ENCODE measurements at regions not wholly inside any gene's neighbourhood (a gene's known extent, or its start where the extent isn't known, plus 50 kb on each side); places are given as distances from the start of the nearest gene placed in this dataset.

DNA sequence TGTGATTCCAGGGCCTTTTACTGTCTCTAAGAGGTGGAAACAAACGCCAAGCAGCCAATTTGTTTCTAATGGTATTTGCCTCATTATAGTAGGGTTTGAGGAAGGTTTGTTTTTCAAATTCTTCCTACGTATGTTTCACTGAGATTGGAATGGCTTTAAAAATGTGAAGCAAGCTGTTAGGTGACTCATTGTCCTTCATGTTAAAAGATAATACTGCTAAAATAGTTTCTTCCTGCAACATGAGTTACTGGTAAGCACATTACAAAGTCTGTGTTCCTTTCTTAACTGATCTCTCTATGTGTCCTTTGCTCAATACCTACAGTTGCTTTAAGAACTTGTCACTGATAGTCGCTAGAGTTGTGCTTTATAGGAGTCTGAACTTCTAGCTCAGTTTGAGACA lies 1183.9 kb downstream of the RPA4 start:
- no peak overlapping the region for H2AFZ ChIP-seq (ENCODE audit: low read depth, low read length)

DNA sequence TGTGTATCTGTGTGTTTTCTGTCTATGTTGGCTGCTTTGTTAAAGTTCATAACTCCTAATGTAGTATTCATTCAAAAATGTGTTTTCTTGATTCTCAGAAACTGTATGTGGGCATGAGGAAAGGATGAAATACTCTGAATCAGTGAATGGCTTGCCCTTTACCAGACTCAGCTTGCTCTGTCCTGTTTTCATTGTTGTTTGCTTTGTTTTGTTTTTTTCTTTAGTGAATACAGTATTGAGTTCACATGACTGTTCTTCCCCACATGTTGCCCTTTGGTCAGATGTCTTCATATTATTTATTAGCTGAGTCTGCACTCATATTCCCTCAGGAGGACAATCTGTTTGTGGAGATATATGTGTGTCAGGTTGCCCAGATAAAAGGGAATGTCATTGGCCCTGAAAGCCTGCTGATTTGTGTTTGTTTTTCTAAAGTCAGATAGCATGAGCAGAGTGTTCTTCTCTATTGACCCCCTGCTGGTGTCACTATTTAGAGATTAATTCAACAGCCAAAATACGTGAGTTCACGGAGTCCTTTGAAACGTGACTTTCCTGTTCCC lies 1184.4 kb downstream of the RPA4 start:
- ChIA-PET POLR2A (no interaction called here), CTCF (ENCODE audit: low intra/inter-chr PET ratio) (no interaction called here)
- FAIRE-seq = no peak
- in situ Hi-C loops (cut with MboI) (no loop called here), intact Hi-C loops (cut with micrococcal nuclease) (no loop called here)
- no peak for ATAC-seq
- Histone ChIP-seq H3K36me3 (ENCODE audit: control insufficient read depth, insufficient read depth, low read length) (no peaks in the 10 kb centered on the region), H3K27me3 (ENCODE audit: control insufficient read depth in 2 of 2, insufficient read depth in 2 of 2, low read length in 2 of 2) (no peaks in the 10 kb centered on the region), H3K79me2 (ENCODE audit: control insufficient read depth, insufficient read depth, low read length) (no peaks in the 10 kb centered on the region), H3K9me3 (replicated peaks; ENCODE audit: control insufficient read depth, insufficient read depth, low read depth, low read length) (no peaks in the 10 kb centered on the region), H3K4me2 (ENCODE audit: insufficient read depth, low read length) (no peak overlapping the region), H3K4me3 (no peak overlapping the region), H3K9me1 (ENCODE audit: control insufficient read depth, insufficient read depth, low read length) (no peaks in the 10 kb centered on the region), H3K27ac (ENCODE audit: extremely low read depth, low read depth, low read length) (no peak overlapping the region), H4K20me1 (replicated peaks; ENCODE audit: control insufficient read depth, insufficient read depth, low read length) (no peaks in the 10 kb centered on the region), H3K4me1 (replicated peaks in 1 of 2; ENCODE audit: control insufficient read depth in 2 of 2, insufficient read depth in 2 of 2, low read length in 2 of 2) (no peaks in the 10 kb centered on the region), H2AFZ (ENCODE audit: low read depth, low read length) (no peak overlapping the region), H3K9ac (ENCODE audit: insufficient read depth in 1 of 2, low read depth in 2 of 2, low read length in 2 of 2) (no peak overlapping the region)
- 0% methylated on average over 3 of the region's 3 CpGs for WGBS (ENCODE audit: insufficient coverage, low coverage, missing lambda C conversion rate)
- no peak for DNase-seq (ENCODE audit: extremely low read depth in 1 of 4, low spot score in 3 of 4)
- BruUV-seq (replicated peaks) = no TSS peak
- TF ChIP-seq, protein P1, sequence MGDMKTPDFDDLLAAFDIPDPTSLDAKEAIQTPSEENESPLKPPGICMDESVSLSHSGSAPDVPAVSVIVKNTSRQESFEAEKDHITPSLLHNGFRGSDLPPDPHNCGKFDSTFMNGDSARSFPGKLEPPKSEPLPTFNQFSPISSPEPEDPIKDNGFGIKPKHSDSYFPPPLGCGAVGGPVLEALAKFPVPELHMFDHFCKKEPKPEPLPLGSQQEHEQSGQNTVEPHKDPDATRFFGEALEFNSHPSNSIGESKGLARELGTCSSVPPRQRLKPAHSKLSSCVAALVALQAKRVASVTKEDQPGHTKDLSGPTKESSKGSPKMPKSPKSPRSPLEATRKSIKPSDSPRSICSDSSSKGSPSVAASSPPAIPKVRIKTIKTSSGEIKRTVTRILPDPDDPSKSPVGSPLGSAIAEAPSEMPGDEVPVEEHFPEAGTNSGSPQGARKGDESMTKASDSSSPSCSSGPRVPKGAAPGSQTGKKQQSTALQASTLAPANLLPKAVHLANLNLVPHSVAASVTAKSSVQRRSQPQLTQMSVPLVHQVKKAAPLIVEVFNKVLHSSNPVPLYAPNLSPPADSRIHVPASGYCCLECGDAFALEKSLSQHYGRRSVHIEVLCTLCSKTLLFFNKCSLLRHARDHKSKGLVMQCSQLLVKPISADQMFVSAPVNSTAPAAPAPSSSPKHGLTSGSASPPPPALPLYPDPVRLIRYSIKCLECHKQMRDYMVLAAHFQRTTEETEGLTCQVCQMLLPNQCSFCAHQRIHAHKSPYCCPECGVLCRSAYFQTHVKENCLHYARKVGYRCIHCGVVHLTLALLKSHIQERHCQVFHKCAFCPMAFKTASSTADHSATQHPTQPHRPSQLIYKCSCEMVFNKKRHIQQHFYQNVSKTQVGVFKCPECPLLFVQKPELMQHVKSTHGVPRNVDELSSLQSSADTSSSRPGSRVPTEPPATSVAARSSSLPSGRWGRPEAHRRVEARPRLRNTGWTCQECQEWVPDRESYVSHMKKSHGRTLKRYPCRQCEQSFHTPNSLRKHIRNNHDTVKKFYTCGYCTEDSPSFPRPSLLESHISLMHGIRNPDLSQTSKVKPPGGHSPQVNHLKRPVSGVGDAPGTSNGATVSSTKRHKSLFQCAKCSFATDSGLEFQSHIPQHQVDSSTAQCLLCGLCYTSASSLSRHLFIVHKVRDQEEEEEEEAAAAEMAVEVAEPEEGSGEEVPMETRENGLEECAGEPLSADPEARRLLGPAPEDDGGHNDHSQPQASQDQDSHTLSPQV (IDR thresholded peaks at IDR 0.05) = no peak
- TF ChIP-seq FOSL1 (tag; conservative IDR thresholded peaks at IDR 0.05) (no peak), ZNF165 (CRISPR knock-in tag; IDR thresholded peaks at IDR 0.05; ENCODE audit: borderline replicate concordance) (no peak), ZFP30 (CRISPR knock-in tag; IDR thresholded peaks at IDR 0.05; ENCODE audit: borderline replicate concordance) (no peak), TRIM28 (IDR thresholded peaks at IDR 0.05) (no peak), PTBP1 (IDR thresholded peaks at IDR 0.05; ENCODE audit: low read depth, low read length) (no peak), PPARD (CRISPR knock-in tag; IDR thresholded peaks at IDR 0.05) (no peak), CBFA2T3 (IDR thresholded peaks at IDR 0.05) (no peak), PATZ1 (CRISPR knock-in tag; IDR thresholded peaks at IDR 0.05; ENCODE audit: borderline replicate concordance) (no peak)

More for the DNA sequence above, 1183.9 kb downstream of the RPA4 start:
- TF ChIP-seq ESRRA (IDR thresholded peaks at IDR 0.05; ENCODE audit: borderline replicate concordance, low read depth) (no peak), GABPA (tag; conservative IDR thresholded peaks at IDR 0.05; ENCODE audit: low read depth) (no peak), FOXA1 (IDR thresholded peaks at IDR 0.05; ENCODE audit: borderline replicate concordance) (no peak), ZNF263 (CRISPR knock-in tag; IDR thresholded peaks at IDR 0.05; ENCODE audit: borderline replicate concordance) (no peak), ETS2 (tag; IDR thresholded peaks at IDR 0.05; ENCODE audit: borderline replicate concordance, poor library complexity, severe bottlenecking) (no peak), DMBX1 (CRISPR knock-in tag; IDR thresholded peaks at IDR 0.05; ENCODE audit: borderline replicate concordance) (no peak)
- intact Hi-C loops (cut with micrococcal nuclease) = no loop called here
- DNase-seq (ENCODE audit: extremely low read depth in 1 of 4, low spot score in 3 of 4) = no peak
- Histone ChIP-seq H3K27me3 (ENCODE audit: control insufficient read depth in 2 of 2, insufficient read depth in 2 of 2, low read length in 2 of 2) (no peaks in the 10 kb centered on the region), H3K9me3 (replicated peaks; ENCODE audit: control insufficient read depth, insufficient read depth, low read depth, low read length) (no peaks in the 10 kb centered on the region), H3K9me1 (ENCODE audit: control insufficient read depth, insufficient read depth, low read length) (no peaks in the 10 kb centered on the region), H3K4me3 (no peak overlapping the region), H3K4me1 (replicated peaks in 1 of 2; ENCODE audit: control insufficient read depth in 2 of 2, insufficient read depth in 2 of 2, low read length in 2 of 2) (no peaks in the 10 kb centered on the region), H4K20me1 (replicated peaks; ENCODE audit: control insufficient read depth, insufficient read depth, low read length) (no peaks in the 10 kb centered on the region), H3K79me2 (ENCODE audit: control insufficient read depth, insufficient read depth, low read length) (no peaks in the 10 kb centered on the region), H3K4me2 (ENCODE audit: insufficient read depth, low read length) (no peak overlapping the region), H3K9ac (ENCODE audit: insufficient read depth in 1 of 2, low read depth in 2 of 2, low read length in 2 of 2) (no peak overlapping the region), H3K27ac (ENCODE audit: extremely low read depth, low read depth, low read length) (no peak overlapping the region), H3K36me3 (ENCODE audit: control insufficient read depth, insufficient read depth, low read length) (no peaks in the 10 kb centered on the region)
- no peak for ATAC-seq
- no peak for FAIRE-seq
- ChIA-PET POLR2A (no interaction called here), CTCF (ENCODE audit: low intra/inter-chr PET ratio) (no interaction called here)
- in situ Hi-C loops (cut with MboI) = no loop called here
- WGBS (ENCODE audit: insufficient coverage, low coverage, missing lambda C conversion rate) = 0% methylated on average over 3 of the region's 3 CpGs
- BruUV-seq (replicated peaks) = no TSS peak
